ENCODE measurements at regions not wholly inside any gene's neighbourhood (a gene's known extent, or its start where the extent isn't known, plus 50 kb on each side); places are given as distances from the start of the nearest gene placed in this dataset.

DNA sequence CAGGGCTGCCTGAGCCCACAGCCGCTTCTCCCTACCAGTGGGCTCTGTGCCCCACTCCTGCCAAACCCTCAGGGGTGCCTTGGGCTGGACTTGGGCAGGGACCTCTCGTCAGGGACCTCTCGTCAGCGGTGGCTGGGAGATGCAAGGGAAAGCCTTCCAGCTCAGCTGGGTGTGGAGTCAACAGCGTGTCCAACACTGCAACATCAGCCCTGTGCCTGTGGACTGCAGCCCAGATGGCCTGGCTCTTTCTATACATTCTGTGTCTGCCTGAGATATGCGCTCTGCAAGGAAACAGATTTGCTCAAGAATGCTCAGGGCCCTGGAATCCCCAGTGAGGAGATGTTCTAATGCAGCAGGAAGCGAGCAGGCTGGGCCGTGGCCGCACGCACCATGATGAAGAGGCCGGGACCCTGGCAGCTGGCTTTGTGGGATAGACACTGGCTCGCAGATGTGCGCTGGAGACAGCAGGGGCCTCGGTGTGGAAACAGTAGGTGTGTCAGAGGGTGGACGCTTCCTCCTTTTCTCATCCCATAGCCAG is 85.0 kb upstream of the COL5A1 start:
- TF ChIP-seq FOXP2 (optimal IDR thresholded peaks at IDR 0.05; ENCODE audit: borderline replicate concordance, extremely low read depth, extremely low read length, insufficient read depth) (no peak), POLR2AphosphoS5 (IDR thresholded peaks at IDR 0.05; ENCODE audit: low read depth, low read length) (no peak), TAF1 (IDR thresholded peaks at IDR 0.05; ENCODE audit: borderline replicate concordance, insufficient read depth, low read length) (no peak), SIN3A (IDR thresholded peaks at IDR 0.05; ENCODE audit: borderline replicate concordance, insufficient read depth, low read length) (no peak)

DNA sequence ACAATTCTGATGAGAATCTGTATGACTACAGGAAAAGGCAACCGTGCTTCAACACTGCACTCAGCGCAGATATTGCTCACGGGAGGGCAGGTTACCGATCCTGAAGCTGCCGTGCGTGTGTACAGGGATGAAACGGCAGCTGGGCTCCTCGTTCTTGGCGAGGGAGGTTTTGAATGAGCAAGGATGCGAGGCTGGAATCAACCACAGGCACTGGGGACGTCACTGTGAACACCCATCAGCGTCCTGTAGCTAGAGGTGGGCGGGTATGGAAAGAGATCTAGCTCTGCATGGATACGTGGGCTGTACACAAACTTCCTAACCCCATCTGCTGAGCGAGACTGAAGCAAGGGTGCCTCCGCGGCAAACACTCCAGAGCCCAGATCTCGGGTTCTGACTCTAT is 84.3 kb upstream of the COL5A1 start:
- TF ChIP-seq, protein P1, sequence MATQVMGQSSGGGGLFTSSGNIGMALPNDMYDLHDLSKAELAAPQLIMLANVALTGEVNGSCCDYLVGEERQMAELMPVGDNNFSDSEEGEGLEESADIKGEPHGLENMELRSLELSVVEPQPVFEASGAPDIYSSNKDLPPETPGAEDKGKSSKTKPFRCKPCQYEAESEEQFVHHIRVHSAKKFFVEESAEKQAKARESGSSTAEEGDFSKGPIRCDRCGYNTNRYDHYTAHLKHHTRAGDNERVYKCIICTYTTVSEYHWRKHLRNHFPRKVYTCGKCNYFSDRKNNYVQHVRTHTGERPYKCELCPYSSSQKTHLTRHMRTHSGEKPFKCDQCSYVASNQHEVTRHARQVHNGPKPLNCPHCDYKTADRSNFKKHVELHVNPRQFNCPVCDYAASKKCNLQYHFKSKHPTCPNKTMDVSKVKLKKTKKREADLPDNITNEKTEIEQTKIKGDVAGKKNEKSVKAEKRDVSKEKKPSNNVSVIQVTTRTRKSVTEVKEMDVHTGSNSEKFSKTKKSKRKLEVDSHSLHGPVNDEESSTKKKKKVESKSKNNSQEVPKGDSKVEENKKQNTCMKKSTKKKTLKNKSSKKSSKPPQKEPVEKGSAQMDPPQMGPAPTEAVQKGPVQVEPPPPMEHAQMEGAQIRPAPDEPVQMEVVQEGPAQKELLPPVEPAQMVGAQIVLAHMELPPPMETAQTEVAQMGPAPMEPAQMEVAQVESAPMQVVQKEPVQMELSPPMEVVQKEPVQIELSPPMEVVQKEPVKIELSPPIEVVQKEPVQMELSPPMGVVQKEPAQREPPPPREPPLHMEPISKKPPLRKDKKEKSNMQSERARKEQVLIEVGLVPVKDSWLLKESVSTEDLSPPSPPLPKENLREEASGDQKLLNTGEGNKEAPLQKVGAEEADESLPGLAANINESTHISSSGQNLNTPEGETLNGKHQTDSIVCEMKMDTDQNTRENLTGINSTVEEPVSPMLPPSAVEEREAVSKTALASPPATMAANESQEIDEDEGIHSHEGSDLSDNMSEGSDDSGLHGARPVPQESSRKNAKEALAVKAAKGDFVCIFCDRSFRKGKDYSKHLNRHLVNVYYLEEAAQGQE (IDR thresholded peaks at IDR 0.05; ENCODE audit: insufficient read depth in 1 of 2, low read depth in 2 of 2, low read length in 2 of 2) = no peak
- no peak for TF ChIP-seq FOXP2 (optimal IDR thresholded peaks at IDR 0.05; ENCODE audit: borderline replicate concordance, extremely low read depth, extremely low read length, insufficient read depth)
- TF ChIP-seq SIN3A (IDR thresholded peaks at IDR 0.05; ENCODE audit: borderline replicate concordance, insufficient read depth, low read length) = no peak
- TF ChIP-seq TAF1 (IDR thresholded peaks at IDR 0.05; ENCODE audit: borderline replicate concordance, insufficient read depth, low read length) = no peak
- no peak for TF ChIP-seq POLR2AphosphoS5 (IDR thresholded peaks at IDR 0.05; ENCODE audit: low read depth, low read length)

DNA sequence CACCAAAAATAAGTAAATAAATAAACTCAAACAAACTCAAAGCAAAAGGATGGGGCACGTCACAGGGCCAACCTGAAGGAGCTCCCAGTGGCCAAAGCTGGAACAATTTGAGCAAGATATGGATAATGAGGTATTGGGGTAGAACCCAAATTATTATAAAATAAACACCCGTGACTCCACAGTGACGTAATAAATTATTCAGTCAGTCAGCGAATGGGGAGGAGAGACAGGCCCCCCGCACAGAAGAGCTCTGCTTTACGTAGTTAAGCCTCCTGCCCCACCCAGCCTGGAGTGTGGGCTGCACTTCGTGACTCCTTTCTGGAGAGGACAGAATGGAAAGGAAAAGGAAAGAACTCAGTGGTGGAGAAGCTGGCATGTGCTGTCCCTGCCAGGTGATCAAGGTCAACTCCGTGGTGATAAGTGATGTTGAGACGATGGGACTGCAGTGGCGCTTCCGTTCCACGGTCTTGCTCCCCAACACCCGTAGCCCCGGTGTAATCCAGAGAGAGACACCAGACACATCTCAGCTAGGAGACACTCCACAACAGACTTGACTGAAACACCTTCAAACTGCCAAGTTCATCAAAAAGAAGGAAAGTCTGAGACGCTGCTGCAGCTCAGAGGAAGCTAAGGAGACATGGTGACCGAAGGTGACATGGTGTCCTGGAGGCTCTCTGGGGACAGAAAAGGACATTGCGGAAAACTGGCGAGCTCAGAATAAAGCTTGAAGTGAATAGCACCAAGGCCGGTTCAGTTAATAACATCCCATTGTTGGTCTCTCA is 83.3 kb upstream of the COL5A1 start:
- TF ChIP-seq FOXP2 (optimal IDR thresholded peaks at IDR 0.05; ENCODE audit: borderline replicate concordance, extremely low read depth, extremely low read length, insufficient read depth) = no peak
- TF ChIP-seq SIN3A (IDR thresholded peaks at IDR 0.05; ENCODE audit: borderline replicate concordance, insufficient read depth, low read length) = no peak
- no peak for TF ChIP-seq POLR2AphosphoS5 (IDR thresholded peaks at IDR 0.05; ENCODE audit: low read depth, low read length)
- TF ChIP-seq, protein P1 (IDR thresholded peaks at IDR 0.05; ENCODE audit: insufficient read depth in 1 of 2, low read depth in 2 of 2, low read length in 2 of 2) = no peak
- TF ChIP-seq TAF1 (IDR thresholded peaks at IDR 0.05; ENCODE audit: borderline replicate concordance, insufficient read depth, low read length) = no peak

DNA sequence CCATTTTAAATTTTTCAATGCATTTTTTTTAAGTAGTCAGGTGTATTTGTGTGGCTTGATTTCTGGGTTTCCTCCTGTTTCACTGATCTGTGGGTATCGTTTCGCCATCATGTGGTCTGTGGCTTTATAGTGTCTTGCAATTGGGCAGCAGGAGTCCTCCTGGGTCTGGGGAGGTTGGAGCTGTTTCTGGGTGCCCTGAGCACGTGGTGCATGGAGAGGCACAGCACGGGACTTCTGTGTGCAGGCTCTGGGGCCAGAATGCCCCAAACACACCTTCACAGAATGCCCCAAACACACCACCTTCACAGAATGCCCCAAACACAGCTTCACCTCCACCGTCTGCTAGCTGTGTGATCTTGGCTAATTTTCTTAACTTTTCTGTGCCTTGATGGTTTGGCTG is 82.6 kb upstream of the COL5A1 start:
- TF ChIP-seq FOXP2 (optimal IDR thresholded peaks at IDR 0.05; ENCODE audit: borderline replicate concordance, extremely low read depth, extremely low read length, insufficient read depth) = no peak
- TF ChIP-seq TAF1 (IDR thresholded peaks at IDR 0.05; ENCODE audit: borderline replicate concordance, insufficient read depth, low read length) = no peak
- TF ChIP-seq POLR2AphosphoS5 (IDR thresholded peaks at IDR 0.05; ENCODE audit: low read depth, low read length) = no peak
- TF ChIP-seq, protein P1 (IDR thresholded peaks at IDR 0.05; ENCODE audit: insufficient read depth in 1 of 2, low read depth in 2 of 2, low read length in 2 of 2) = no peak
- TF ChIP-seq SIN3A (IDR thresholded peaks at IDR 0.05; ENCODE audit: borderline replicate concordance, insufficient read depth, low read length) = no peak

DNA sequence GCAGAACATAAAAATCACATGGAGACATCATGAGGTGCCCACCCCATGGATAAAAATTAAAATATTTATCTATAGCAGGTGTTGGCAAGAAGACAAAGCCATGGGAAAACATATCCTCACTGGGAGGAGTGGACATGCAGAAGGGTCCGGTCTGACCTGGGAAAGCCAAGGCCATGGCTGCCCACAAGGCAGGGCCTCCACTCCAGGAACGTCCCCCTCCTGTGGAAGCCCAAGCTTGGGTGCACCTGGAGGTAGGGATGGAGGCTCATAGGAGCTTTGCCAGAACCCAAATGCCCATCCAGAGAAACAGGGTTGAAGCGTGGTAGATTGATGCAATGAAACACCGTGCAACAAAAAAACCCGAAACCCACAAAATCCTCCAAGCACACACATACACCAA is 81.4 kb upstream of the COL5A1 start:
- no peak for TF ChIP-seq SIN3A (IDR thresholded peaks at IDR 0.05; ENCODE audit: borderline replicate concordance, insufficient read depth, low read length)
- TF ChIP-seq, protein P1 (IDR thresholded peaks at IDR 0.05; ENCODE audit: insufficient read depth in 1 of 2, low read depth in 2 of 2, low read length in 2 of 2) = no peak
- TF ChIP-seq FOXP2 (optimal IDR thresholded peaks at IDR 0.05; ENCODE audit: borderline replicate concordance, extremely low read depth, extremely low read length, insufficient read depth) = no peak
- TF ChIP-seq TAF1 (IDR thresholded peaks at IDR 0.05; ENCODE audit: borderline replicate concordance, insufficient read depth, low read length) = no peak
- TF ChIP-seq POLR2AphosphoS5 (IDR thresholded peaks at IDR 0.05; ENCODE audit: low read depth, low read length) = no peak

Data from PFSK-1 (cell line).